ENCODE measurements at regions not wholly inside any gene's neighbourhood (a gene's known extent, or its start where the extent isn't known, plus 50 kb on each side); places are given as distances from the start of the nearest gene placed in this dataset.

DNA sequence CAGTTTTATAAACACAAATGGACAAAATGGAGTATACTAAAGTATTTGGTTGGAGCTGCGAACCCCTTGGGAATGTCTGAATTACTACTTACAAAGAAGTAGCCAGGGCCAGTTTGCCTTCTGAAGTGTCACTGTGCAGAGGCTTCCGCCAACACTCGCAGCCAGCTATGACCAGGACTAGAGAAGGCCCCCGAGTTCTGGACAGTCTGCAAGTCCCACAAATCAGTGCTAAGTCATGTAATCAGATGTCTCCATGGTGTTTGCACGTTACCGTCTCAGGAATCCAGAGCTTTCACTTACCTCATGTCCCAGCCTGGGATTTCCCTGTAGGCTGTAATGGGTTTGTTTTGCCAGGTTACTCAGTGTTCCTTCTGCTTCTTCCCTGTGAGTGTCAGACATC is 106.6 kb upstream of the SPAG17 start:
- CTCF ChIA-PET: no interaction called here
- no peak overlapping the region for H3K4me3 ChIP-seq (ENCODE audit: low read depth in 2 of 2, low read length in 1 of 2)
- 14% methylated on average over 6 of the region's 6 CpGs for WGBS (ENCODE audit: low lambda C conversion rate)
- no peak overlapping the region for H3K9ac ChIP-seq
- H2AFZ ChIP-seq (ENCODE audit: low read depth): no peak overlapping the region
- no peaks in the 10 kb centered on the region for H3F3A ChIP-seq (replicated peaks; ENCODE audit: insufficient read depth)
- no peak overlapping the region for H3K27ac ChIP-seq (ENCODE audit: low read depth in 2 of 2, low read length in 1 of 2)
- no peak for DNase-seq
- no peaks in the 10 kb centered on the region for H3K27me3 ChIP-seq (ENCODE audit: insufficient read depth)
- no peaks in the 10 kb centered on the region for H3K4me1 ChIP-seq (ENCODE audit: control insufficient read depth in 1 of 2, insufficient read depth in 2 of 2, low read depth in 1 of 2, low read length in 1 of 2)
- POLR2A ChIA-PET: no interaction called here
- no peaks in the 10 kb centered on the region for H3K9me3 ChIP-seq
- no peaks in the 10 kb centered on the region for H3K79me2 ChIP-seq (ENCODE audit: insufficient read depth)
- H3K9me2 ChIP-seq: no peaks in the 10 kb centered on the region
- TF ChIP-seq TCF12 (IDR thresholded peaks at IDR 0.05): no peak
- TF ChIP-seq, protein P1, sequence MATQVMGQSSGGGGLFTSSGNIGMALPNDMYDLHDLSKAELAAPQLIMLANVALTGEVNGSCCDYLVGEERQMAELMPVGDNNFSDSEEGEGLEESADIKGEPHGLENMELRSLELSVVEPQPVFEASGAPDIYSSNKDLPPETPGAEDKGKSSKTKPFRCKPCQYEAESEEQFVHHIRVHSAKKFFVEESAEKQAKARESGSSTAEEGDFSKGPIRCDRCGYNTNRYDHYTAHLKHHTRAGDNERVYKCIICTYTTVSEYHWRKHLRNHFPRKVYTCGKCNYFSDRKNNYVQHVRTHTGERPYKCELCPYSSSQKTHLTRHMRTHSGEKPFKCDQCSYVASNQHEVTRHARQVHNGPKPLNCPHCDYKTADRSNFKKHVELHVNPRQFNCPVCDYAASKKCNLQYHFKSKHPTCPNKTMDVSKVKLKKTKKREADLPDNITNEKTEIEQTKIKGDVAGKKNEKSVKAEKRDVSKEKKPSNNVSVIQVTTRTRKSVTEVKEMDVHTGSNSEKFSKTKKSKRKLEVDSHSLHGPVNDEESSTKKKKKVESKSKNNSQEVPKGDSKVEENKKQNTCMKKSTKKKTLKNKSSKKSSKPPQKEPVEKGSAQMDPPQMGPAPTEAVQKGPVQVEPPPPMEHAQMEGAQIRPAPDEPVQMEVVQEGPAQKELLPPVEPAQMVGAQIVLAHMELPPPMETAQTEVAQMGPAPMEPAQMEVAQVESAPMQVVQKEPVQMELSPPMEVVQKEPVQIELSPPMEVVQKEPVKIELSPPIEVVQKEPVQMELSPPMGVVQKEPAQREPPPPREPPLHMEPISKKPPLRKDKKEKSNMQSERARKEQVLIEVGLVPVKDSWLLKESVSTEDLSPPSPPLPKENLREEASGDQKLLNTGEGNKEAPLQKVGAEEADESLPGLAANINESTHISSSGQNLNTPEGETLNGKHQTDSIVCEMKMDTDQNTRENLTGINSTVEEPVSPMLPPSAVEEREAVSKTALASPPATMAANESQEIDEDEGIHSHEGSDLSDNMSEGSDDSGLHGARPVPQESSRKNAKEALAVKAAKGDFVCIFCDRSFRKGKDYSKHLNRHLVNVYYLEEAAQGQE (IDR thresholded peaks at IDR 0.05; ENCODE audit: low read depth, low read length): no peak
- TF ChIP-seq YY1 (IDR thresholded peaks at IDR 0.05; ENCODE audit: low read depth): no peak
- no peak for TF ChIP-seq PBX3 (IDR thresholded peaks at IDR 0.05)
- no peak for TF ChIP-seq GABPA (IDR thresholded peaks at IDR 0.05; ENCODE audit: low read depth)
- TF ChIP-seq, protein P2, sequence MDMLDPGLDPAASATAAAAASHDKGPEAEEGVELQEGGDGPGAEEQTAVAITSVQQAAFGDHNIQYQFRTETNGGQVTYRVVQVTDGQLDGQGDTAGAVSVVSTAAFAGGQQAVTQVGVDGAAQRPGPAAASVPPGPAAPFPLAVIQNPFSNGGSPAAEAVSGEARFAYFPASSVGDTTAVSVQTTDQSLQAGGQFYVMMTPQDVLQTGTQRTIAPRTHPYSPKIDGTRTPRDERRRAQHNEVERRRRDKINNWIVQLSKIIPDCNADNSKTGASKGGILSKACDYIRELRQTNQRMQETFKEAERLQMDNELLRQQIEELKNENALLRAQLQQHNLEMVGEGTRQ (IDR thresholded peaks at IDR 0.05; ENCODE audit: borderline replicate concordance, low read depth, low read length): no peak
- TF ChIP-seq, protein P3, sequence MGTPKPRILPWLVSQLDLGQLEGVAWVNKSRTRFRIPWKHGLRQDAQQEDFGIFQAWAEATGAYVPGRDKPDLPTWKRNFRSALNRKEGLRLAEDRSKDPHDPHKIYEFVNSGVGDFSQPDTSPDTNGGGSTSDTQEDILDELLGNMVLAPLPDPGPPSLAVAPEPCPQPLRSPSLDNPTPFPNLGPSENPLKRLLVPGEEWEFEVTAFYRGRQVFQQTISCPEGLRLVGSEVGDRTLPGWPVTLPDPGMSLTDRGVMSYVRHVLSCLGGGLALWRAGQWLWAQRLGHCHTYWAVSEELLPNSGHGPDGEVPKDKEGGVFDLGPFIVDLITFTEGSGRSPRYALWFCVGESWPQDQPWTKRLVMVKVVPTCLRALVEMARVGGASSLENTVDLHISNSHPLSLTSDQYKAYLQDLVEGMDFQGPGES (IDR thresholded peaks at IDR 0.05; ENCODE audit: low read depth, low read length): no peak
- TF ChIP-seq RCOR1 (IDR thresholded peaks at IDR 0.05; ENCODE audit: low read length): no peak
- no peak for TF ChIP-seq POLR2AphosphoS5 (IDR thresholded peaks at IDR 0.05; ENCODE audit: low read depth, low read length)
- no peak for TF ChIP-seq MXI1 (IDR thresholded peaks at IDR 0.05; ENCODE audit: low read depth, low read length)
- no peak for TF ChIP-seq USF1 (IDR thresholded peaks at IDR 0.05; ENCODE audit: borderline replicate concordance, low read depth)
- TF ChIP-seq, protein P4, sequence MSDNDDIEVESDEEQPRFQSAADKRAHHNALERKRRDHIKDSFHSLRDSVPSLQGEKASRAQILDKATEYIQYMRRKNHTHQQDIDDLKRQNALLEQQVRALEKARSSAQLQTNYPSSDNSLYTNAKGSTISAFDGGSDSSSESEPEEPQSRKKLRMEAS (IDR thresholded peaks at IDR 0.05; ENCODE audit: low read depth): no peak
- no peak for TF ChIP-seq ELF1 (IDR thresholded peaks at IDR 0.05)
- H3K36me3 ChIP-seq (replicated peaks in 1 of 2; ENCODE audit: control insufficient read depth in 1 of 2, insufficient read depth in 2 of 2, low read length in 1 of 2): no peaks in the 10 kb centered on the region
- no peak overlapping the region for H3K4me2 ChIP-seq
- no peaks in the 10 kb centered on the region for H4K20me1 ChIP-seq (ENCODE audit: insufficient read depth)

Data from SK-N-SH (cell line).